NK-92 (cell line): ENCODE measurements at regions not wholly inside any gene's neighbourhood (a gene's known extent, or its start where the extent isn't known, plus 50 kb on each side); places are given as distances from the start of the nearest gene placed in this dataset.

Experiments used
- DNase-seq: peaks from one replicate; lab custom pipeline; 2025; ENCODE audit not compliant: unreplicated experiment; lab: John Stamatoyannopoulos, UW

DNA sequence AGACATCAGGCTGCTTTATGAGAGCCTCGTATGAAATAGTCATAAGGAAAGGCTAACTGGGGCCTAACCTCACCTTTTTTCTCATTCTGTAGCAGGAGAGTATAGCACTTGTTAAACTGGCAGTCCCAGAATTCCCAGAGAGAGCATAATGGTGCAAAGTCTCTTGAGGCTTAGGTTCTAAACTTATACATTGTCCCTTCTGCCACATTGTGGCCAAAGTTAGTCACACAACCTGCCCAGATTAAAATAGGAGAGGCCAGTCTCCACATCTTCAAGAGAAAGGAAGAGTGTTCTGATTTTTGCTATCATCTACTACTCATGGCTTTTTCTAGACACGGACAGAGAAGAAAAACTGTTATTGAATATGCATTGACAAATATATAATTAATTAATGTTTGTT, 1588.9 kb upstream of the PCDH7 start:
- DNase-seq, result no peak

DNA sequence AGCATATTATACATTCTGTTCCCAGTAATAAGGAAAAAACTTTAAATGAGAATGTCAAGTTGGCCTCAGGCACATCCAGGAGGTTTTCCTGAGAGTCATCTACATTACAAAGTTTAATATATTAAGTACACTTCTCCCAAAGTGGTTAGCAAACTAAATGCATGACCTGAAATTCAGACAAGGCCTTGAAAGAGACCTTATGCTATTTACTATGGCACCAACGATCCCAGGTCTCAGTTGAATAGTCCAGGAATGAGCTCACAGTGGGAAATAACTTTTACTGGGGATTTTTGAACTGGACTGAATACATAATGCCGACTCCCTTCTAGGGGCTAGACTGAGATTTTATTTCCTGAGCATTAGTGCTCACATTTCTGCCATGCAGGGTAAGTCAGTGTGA, 1577.5 kb upstream of the PCDH7 start:
- DNase-seq, result no peak

DNA sequence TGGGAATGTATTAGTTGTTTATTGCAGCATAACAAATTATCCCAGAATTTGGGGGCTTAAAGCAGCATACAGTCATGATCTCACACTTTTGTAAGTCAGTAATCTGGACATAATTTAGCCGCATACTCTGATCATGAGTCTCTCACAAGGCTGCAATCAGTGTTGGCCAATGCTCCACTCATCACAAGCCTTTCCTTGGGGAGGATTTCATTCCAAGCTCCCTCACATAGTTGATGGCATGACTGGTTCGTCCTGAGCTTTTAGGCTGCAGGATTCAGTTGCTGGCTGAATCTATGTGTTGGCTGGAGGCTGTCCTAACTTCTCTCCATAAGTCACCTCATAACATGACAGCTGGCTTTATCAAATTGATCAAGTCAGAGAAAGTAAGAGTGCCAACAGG, 1568.6 kb upstream of the PCDH7 start:
- DNase-seq, result no peak

DNA sequence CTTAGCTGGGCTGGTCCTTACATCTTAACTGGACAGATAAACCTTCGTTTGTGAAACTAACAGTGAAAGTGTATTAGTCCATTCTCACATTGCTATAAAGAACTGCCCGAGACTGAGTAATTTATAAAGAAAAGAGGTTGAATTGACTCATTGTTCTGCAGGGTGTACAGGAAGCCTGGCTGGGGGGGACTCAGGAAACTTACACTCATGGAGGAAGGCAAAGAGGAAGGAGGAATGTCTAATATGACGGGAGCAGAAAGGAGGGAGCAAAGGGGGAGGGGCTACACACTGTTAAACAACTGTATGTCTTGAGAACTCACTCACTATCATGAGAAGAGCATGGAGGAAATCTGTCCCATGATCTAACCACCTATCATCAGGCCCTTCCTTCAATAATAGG, 1566.5 kb upstream of the PCDH7 start:
- DNase-seq, result no peak

DNA sequence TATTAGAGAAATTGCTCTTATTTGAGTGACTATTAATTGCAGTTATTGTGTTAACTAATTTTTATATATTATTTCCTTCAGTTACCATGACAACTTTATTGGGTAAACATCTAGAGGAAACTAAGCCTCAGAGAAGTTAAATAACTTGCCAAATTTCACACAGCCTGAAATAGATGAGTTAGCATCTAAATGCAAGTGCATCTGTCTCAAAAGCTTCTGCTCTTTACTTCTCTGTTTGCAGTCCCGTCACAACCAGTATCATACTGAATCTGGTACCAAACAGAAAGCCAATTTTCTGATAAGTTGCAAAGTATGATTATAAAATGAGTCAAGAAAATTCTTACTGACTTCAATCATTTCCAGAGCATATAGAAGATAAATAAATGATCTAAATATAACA, 1544.9 kb upstream of the PCDH7 start:
- no peak for DNase-seq

DNA sequence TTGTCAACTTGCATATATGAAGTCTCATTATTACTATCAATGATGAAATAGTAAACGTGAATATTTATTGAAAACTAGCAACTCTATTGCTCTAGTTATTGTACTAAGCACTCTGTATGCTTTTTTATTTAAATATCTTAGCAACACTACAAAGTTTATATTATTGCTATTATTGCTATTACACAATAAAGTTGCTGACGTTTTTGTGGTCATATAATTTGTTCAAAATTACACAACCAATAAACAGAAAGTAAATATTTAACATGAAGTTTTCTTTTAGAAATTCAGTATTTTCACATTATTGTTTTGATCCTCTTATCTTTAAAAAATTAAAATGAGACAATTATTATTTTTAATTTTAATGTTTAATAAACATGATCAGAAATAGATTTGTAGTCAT, 1521.1 kb upstream of the PCDH7 start:
- no peak for DNase-seq

DNA sequence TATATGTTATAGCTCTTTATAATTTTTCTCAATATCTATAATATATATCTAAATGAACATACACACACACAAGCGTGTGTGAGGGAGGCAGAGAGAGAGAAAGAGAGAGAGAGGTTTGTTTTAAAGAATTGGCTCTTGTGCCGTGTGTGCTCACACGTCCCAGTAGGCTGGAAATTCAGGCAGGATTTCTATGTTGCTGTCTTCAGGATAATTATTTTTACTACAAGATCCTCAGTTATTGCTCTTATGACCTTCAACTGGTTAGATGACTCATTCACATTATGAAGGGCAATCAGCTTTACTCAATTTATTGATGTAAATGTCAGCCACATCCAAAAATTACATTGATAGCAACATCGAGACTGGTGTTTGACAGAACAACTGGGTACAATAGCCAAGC, 1520.7 kb upstream of the PCDH7 start:
- no peak for DNase-seq

DNA sequence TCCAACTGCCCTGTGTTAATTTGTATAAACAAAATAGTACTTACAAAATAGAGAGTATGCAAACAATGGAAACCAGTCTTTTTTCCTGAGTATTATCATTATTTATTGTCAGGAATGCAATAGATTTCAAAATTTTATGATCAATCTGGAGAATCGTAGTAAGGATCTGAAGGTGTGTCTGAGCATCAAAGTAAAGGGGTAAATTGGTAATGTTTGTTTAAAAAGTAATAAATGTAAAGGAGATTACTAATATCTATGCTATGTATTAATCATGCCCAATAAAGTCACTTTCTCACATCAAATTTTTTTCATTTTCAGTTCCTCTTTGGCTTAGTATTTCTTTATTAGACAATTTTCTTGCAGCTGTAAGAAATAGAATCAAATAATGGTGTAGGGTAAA, 1507.1 kb upstream of the PCDH7 start:
- no peak for DNase-seq

DNA sequence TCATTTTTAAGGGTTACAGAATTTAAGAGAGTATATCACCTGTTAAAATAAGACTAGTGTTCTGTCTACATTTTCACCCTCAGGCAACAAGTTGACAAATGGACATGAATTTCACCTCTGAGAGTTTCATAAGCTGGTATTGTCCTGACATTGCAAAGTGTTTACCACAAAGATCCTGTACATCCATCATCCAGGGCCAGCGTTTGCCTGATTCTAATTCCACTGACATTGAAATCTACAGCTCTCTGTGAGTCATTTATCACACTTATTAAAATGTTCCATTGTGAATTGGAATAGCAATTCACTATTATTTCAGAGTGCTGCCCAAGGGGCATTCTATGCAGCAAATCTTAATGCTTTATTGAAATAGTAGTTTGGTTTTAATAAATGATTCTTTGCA, 1499.4 kb upstream of the PCDH7 start:
- DNase-seq, result no peak

DNA sequence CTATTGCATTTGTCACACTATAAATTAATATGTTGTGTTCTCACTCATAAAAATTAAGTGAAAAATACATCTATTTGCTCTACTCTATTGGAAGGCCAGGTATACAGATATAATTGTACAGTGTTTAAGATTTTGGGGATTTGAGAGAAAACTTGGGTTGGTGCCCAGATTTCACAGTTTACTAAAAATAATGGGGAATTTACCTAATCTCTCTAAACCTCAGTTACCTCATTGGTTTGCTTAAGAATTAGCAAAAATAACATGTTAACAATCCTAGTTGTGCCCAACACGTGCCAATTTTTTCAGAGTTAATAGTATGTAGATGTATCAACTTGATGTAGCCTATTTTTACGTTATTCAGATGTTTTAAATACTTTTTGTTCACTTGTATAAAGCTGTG, 1495.3 kb upstream of the PCDH7 start:
- DNase-seq, result no peak

DNA sequence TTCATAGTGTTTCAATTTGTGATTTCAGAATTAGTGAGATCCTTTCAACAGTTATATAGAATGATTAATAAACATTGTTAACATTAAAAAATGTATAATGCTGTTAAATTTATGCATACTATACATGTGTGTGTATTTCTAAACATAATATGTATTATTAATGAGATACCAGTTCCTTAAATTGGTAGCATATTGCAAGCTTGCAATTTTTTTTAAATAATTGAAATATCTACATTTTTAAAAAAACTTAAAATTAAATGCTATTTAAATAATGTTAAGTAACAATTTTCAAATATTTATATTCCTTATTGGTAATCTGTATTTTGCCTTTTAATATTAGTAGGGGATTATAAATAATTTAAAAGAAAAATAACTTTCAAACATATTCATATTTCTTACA, 1479.5 kb upstream of the PCDH7 start:
- DNase-seq, result no peak

DNA sequence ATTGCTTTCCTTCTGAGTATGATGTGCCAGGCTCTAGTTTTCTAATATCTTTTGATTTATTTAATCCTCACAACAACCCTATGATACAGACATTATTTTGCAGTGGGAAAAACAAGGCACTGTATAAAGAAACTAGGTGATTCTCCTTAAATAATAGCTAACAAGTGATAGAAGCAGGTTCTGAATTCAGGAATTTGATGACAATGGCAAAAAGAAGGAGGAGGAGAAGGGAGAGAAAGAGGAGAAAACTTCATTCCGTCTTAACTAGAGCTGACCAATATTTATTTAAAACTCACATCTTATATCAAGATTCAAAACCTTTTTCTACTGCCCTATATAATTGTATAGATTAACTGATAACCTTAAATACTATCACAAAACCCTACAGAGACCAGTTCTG, 1477.1 kb upstream of the PCDH7 start:
- no peak for DNase-seq

DNA sequence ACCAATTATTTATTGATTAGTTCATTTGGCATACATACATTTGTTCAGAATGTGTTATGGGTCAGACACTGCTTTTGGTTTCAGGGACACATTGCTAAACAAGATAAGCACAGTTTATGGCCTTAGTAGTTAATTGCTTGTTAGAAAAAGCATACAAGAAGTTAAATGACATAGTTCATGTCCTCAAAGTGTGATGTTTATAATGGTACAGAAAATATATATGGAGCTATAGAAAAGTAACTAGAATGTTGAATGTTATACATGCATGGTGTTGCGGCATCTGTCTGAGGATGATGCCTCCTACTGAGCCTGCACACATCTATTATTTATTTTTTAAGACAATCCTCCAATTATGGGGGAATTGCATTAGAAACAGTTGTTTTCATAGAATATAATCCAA, 1476.3 kb upstream of the PCDH7 start:
- no peak for DNase-seq

DNA sequence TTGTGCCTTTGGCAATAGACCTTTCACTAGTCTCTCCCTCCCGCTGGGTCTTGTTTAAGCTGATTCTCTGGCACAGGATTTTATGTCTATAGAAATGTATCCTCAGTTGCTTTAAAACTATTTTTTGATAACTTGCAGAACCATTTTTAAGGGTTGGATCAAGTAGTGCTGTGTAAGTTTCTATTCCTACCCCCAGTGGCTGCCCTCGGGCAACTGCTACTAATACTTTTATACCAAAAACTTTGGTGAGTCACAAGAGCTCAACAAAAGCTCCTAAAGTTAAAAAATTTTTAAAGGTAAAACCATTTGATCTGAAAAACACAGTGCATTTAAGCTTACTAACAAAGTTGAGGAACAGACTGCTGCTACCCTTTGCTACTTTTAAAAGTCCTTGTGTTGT, 1460.6 kb upstream of the PCDH7 start:
- no peak for DNase-seq

DNA sequence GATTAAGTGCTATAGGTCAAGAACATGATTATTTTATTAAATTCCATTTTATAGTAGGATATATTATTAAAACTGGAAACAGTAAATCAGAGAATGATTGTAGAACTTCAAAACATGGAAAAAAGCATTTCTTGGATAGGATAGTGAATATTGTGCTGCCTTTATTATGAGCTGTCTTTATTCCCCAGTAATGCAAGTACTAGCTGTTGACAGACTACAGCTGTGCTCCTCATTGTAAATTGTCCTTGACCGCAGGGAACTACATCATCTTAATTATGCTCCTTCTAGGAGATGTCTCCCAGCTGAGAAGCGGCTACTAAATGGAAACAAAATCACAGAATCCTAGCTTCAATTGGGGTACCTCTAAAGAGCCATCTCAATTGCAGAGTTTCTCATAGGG, 1457.2 kb upstream of the PCDH7 start:
- no peak for DNase-seq

DNA sequence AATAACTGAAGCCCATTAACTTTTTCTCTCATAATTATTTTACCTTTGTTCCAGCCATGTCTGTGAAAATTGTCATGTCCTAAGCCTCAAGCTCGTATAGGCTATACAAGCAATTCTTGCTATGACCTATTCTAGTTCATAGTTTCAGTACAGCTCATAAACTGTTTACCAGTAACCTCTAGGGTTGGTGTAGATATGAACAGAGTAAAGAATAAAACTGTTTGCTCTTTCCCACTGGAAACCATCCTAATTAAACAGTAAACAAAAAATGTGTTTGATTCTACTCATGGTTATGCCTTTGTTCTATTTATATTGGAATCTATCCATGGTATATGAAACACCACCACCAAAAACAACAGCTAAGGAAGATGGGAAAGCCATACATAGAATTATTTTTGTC, 1444.0 kb upstream of the PCDH7 start:
- DNase-seq, result no peak

DNA sequence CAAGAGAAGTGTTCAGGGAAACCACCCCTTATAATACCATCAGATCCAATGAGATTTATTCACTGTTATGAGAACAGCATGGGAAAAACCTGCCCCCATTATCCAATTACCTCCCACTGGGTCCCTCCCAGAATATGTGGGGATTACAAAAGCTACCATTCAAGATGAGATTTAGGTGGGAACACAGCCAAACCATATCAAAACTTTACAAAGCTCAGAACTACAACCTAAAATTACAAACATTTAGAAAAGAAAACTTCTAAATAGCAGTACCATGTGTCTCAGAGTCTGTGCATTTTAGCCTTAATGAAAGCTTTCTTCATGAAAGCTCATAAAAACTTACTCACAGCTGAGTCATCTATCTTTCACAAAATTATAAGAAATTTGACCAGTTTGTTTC, 1442.8 kb upstream of the PCDH7 start:
- no peak for DNase-seq

DNA sequence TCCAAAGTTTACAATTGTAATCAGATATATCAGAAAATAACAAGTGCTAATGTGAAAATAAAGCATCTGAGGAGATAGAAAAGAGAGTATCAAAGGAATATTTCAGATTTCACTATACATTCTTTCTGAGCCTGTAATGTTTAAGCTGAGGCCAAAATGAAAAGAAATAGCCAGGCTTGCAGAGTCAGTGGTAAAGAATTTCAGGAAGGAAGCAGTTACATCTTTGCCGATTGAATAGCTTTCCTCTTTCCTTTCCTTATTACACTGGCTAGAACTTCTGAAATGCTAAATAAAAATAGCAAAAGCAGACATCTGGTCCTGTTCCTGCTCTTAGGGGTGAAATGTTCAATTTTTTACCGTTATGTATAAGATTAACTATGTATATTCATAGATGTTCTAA, 1441.6 kb upstream of the PCDH7 start:
- DNase-seq, result no peak

DNA sequence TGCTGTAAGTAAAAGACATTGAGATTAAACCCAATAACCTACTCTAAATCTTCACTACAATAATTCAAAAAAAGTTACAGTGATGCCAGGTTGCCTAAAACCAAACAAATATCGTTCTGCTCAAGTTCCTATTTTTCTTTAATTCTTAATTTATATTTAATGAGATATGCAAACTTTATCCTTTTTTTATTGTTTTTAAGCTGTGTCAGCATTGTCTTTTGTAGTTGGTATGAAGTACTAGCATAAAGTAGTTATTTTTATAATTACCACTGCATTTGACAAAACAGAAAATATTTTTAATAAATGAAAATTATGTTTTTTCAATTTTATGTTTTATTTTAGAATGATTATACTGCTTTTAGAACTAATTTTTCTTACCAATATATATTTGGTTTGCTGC, 1431.1 kb upstream of the PCDH7 start:
- no peak for DNase-seq

DNA sequence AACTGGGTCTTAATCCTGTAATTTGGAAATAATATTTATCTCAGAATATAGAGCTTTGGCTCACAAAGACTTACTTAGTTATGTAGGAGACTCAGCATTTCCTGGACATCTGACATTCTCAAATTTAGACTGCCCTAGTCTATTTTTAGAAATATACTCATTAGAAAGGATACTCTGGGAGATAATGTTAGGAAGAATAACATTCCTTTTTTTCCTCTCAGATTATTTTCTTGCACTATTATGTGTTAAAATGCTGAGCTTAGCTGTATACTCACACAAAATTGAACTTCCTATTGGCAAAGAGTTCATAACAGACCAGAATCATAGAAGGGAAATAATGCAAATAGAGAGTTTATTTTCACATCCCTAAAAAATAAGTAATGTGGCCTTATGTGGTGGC, 1424.9 kb upstream of the PCDH7 start:
- DNase-seq, result no peak

DNA sequence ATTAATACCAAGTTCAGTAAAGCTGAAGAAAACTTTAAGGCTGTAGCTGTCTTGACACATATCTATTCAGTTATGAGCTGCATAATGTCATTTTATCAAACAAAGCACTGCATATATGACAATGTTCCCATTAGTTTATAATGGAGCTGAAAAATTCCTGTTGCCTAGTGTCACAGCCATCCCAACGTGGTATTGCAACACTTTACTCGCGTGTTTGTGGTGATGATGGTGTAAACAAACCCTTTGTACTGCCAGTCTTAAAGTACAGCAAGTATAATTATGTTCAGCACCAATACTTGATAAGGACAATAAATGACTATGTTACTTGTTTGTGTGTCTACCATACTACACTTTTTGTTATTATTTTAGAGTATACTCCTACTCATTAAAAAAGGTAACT, 1415.6 kb upstream of the PCDH7 start:
- no peak for DNase-seq

DNA sequence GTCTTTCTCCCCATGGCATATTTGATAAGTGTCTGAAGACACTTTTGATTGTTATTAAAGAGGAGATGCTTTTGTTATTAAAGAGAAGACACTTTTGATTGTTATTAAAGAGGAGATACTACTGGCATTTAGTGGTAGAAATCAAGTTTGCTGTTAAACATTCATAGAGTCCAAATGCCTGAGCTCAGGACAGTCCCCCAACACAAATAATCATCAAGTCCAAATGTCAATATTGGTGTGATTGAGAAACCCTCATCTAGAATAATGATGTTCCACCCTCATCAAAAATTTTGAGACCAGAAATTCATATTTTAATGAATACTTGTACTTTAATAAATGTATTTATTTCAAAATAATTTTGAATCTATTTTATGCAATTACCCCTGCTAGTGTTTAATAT, 1412.9 kb upstream of the PCDH7 start:
- DNase-seq, result no peak

DNA sequence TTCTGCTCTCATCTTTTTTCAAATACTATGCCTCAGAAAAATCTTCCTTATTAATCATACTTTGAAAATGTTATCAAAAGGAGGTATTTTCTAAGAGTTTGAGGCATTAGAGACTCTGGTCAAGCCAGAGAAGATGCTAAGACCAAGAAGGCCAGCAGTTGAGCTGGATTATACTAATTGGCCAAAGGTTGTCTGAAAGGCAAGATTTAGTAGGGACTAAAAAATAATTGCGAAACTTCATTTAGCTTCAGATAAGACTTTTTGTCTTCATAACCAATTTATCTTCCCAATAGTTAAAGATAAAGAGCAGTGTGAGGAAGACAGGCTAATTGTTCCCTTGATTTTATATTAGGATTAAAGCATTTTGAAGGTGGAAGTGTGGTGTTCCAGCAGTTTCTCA, 1412.4 kb upstream of the PCDH7 start:
- no peak for DNase-seq

DNA sequence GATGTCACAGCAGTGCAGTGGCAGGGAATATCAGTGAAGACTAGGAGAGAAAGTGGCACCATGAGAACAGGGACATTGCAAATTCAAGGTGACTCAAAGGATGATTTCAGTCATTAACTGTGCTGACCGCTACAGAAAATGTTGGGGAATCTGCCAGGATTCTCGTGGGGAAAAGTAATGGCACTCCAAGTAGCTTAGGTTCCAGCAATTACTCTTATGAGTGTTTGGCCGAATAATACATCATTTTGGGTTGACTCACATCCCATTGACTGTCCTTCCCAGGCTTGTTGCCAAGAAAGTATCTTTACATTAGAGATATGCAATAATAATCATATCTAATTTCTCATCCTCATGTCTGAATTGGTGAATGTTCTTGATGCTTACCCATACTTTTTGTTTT, 1411.1 kb upstream of the PCDH7 start:
- DNase-seq, result no peak
